Hematopoietic multipotent progenitor cell treated with erythropoietin and hydrocortisone succinate and interleukin-3 and kit ligand, for 15 days (in vitro differentiated cells): ENCODE measurements at regions not wholly inside any gene's neighbourhood (a gene's known extent, or its start where the extent isn't known, plus 50 kb on each side); places are given as distances from the start of the nearest gene placed in this dataset.

ENCODE experiments used
- DNase-seq: peaks from one replicate; pipeline ENCODE4 v3.0.0-alpha.2; 2015; ENCODE audit warnings: low spot score

DNA sequence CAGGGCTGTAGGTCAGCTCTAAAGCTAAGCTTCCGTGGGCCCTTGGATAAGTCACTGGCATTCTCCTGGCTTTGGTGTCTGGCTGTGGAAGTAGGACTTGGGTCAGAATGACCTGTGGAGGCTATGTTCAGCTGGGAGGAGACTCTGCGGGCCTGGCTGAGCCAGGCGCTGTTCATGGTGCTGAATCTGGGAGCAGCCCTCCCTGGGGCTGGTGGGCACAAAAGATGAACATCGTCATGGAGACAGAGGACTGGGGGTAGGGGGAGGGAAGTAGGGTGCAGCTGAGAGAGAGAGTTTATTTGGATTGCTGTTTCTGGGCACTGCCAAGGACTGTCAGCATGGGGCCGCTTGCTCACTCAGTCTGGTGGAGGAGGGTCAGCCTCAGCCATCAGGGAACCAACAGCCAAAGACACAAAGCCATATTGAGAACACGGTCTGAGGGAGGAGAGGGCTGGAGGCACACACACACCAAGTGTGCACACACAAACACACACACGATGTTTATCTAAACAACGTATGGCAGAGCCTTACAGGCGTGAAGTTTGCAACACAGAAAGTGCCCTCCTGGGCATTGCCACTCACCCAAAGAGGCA lies 120.7 kb upstream of the LINGO1 start:
- DNase-seq = no peak

DNA sequence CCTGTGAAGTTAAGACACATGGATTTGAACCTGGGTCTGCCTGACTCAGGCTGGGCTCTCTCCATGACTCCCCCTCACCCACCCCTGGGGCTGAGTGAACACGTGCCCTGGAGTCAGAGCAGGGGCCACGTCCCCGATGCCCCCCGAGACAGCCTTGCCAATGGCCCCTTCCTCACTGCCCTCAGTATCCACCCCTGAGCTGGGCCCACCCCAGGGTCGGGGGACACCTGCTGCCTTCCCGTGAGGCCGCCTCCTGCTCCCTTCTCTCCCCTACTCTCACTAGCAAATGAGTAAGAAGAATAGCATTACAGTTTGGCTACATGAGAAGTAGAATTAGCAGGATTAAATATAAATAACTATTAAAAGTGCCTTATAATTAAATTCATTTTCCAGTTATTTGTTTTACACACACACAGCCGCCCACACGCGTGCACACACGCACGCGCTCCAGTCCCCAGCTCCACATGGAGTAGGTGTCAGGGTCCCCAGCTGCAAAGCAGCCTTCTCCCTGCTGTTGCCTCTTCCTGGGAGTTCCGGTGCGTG lies 117.4 kb upstream of the LINGO1 start:
- no peak for DNase-seq

DNA sequence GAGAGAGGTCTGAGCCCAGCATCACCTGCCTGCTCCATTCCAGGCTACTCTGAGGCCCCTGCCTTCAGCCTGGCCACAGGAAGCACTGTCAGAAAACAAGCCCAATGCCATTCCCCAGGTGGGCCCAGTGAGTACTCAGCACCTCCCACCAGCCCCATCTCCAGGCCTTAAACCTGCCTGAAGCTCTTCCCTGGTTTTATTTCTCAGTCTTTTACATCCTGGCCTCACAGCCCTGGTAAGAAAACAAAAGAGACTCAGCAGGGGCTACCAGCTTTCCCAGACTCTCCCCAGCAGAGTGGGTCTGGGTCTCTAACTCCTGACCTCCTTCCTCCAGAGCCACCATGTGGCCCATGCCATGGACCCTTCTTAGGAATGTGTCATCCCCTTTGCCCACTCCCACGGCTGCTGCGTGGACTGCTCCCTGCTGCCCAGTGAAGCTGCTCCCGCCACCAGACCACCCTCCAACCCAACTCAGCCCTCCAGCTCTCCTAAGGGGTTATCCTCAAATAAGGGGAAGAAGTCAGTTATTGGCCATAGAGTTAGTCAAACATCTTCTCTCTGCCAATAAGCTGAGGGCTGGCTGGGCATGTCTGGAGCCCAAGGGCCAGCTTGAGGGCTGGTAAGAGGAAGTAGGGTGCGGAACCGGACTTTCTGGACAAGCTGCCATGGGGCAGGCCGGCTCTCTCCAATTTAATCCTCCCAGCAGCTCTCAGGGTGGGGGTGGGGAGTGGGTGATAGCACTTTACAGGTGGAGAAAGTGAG lies 116.7 kb upstream of the LINGO1 start:
- no peak for DNase-seq

DNA sequence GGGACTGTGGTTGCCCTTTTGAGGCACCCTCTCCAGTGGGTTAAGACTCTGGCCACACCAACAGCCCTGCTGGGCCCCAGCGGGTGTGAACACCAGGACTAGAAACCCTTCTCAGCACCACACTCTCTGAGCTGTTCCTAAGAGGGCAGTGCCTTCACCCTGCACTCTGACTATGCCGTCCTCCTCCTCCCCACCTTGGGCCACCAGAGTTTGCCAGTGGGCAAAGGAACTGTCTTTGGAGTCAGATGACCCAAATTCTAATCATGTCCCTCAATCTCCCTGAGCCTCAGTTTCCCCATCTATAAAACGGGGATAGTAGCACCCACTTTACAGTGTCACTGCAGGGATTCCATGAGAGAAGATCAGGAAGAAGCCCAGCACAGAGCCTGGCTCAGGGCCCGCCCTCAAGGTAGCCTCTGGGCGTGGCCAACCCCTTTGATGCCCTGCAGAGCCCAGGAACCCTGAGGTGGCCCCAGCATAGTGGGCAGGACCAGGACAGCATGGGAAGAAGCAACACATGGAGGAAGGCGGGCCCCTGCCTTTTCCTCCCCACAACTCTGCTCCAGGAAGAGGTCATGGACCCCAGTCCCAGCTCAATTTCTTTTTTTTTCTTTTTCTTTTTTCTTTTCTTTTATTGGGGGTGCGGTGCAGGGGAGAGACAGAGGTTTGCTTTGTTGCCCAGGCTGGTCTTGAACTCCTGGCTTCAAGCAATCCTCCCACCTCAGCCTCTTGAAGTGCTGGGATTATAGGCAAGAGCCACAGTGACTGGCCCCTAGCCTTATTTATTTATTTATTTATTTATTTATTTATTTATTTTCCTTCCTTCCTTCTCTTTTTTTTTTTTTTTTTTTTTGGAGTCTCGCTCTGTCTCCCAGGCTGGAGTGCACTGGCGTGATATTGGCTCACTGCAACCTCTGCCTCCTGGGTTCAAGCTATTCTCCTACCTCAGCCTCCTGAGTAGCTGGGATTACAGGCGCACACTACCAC lies 115.7 kb upstream of the LINGO1 start:
- DNase-seq = no peak

DNA sequence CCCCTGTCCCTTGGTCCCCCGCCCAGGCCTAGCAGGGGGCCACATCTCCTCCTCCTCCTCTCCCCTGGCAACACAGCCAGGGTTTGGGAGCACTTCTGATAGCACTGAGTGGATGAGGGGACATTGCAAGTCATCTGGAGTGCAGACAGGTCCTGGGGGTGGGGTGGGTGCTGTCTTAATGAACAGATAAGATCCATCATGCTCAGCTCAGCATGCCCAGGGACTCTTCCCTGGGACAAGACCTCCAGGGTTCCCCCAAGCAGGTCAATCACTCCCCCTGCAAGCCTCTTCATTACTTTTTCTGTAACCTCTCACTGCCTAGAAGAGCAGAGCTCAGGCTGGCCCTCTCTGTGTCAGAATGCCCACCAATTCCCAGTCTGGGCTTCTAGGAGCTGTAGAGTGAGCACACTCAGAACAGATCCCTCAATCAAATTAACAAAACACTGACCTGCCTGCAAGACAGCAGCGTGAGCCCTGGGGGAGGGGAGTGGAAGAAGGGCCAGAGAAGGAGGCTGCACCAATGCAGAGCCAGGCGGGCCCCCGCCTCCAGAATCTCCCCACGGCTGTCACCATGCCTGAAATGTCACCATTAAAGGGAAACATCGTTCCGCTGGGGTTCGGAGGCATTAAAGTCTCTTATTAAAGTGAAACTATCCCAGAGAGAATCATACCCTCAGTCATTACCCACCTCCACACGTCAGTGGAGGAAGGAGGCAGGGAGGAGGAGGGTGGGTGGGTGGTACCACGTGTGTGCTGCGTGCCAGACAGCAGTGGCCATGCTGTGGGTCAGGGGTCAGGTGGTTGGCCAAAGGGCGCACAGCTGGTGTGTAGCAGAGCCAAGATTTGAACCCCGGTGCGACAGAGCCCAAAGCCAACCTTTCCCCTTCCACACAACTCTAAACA lies 114.7 kb upstream of the LINGO1 start:
- no peak for DNase-seq

DNA sequence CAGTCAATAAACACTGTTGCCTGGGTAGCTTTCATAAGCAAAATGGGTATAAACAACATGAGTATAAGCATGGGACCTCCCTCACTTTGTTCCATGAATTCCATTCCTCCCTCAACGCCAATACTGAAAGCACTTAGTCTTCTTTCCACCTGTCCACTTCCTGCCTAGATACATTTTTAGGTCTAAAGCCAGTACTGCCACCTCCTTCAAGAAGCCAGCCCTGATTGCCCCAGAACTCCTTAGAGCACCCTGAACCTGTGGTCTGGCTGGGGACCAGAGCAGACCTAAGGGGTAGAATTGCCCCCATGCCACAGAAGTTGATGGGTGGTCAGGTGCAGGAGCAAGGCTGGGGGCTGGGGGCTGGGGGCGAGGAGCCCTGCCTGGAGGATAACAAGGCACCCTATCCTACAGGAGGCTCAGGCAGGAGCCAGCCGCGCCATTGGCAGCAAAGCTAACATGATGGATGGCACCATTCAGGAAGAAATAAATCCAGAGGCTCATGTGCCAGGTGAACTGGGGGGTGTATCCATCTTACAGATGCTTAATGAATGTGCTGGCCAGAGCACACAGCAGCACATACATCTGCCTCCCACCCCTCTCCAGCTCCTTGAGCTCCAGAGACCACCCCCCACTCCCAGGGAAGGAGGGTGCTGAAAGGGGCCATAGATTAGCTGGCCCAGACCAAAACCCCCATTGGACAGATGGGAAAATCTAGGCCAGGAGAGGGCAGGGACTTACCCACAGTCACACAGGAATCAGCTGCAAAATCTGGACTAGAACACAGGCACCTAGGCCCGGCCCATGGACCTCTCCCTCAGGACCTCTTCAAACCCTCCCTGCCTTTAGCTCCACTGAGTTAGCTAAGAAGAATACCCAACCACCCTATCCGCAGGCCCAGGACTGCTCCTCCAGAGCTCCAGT lies 113.8 kb upstream of the LINGO1 start:
- no peak for DNase-seq

DNA sequence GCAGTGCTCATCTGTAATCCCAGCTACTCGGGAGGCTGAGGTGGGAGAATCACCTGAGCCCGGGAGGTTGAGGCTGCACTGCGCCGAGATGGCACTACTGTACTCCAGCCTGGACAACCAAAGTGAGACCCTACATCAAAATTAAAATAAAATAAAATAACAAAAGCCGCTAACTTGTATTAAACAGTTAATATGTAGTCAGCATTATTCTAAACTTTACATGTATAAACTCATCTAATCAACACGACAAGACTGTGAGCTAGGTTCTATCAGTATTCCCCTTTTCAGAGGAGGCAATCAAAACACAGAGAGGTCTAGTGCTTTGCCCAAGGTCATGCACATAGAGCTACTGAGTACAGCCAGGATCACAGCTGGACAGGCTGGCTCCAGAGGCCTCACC lies 111.7 kb upstream of the LINGO1 start:
- no peak for DNase-seq

DNA sequence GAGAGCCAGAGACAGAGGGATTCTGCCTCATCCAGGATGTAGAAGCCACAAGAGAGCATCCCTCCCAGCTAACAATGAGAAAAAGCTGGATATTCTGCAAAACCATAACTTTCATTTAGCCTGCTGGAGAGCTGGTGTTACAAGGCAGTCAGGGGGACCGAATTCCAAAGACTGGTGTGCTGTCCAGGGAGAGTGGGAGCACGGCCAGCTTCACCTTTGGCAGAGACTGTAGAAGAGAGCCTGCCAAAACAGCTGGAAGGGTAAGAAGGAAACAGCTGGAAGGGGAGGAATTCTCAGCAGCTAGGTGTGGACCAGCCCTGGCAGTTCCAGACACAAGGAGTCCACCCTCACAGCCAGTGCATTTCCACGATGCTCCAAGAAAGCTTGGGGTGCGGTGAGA lies 109.9 kb upstream of the LINGO1 start:
- DNase-seq = no peak

DNA sequence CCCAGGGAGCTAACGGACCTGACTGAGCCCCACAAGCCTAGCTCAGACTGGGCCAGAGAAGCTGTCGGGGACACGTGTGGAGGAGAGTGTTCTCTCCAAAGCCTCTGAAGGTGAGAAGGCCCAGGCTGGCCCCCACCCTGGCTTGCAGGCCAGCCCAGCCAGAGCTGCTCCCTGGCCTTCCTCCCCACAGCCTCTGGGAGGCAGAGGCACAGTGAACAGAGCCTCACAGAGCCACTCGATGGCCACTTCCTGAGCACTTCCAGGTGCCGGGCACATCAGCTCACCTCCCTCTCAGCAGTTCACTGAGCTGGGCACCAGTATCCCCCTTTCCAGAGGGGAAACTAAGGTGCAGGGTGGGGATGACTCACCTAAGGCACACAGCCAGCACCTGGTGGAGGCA lies 109.4 kb upstream of the LINGO1 start:
- DNase-seq = no peak

DNA sequence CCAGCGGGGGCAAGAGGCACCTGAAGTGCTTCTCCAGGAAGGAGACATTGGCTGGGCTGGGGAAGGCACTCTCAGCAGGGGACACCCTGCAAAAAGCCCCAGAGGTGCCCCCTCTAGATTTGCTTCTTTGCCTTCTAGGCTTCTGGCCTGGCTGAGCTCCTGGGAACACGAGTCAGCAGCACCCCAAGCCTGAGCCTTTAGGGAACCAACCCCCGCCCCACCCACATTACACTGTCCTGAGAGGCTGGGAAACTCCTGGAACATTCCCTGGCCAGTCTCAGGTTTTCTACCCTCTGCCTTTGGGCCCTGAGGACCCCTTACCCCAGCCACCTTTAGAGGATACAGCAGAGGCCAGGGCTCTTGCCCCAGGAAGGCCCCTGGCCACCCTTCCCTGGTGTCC lies 108.4 kb upstream of the LINGO1 start:
- DNase-seq = no peak

DNA sequence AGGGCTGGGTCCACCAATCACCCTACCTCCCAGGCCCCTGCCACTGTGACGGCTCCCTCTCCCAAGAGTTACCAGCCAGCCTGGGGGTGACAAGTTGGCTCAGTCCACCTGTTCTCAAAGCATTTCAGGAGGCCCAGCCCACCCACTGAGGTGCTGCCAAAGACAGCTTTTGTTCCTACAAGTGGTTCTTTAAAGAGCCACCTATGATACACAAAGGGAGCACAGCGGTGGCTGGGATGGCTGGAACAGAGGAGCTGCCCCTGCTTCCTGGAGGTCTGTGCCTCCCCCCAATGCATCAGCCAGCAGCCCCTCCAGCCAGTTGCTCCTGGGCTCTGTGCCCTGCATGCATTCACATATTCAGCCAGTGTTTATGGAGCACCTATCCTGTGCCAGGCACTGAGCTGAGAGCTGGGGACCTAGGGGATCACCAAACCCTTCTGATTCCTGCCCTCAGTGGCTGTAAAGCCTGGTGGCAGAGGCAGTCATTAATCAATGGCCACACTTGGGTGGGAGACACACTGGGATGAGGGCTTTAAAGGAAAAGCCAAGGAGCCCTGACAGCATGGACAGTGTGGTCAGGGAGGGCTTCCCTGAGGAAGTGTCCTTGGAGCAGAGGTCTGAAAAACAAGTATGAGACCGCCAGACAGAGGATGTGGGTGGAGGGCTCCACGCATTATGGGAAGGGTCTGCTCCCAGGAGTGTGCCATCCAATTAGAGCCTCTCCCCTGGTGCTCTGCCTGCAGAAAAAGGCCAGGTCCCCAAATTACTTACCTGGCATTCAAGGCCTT lies 107.1 kb upstream of the LINGO1 start:
- DNase-seq = no peak

DNA sequence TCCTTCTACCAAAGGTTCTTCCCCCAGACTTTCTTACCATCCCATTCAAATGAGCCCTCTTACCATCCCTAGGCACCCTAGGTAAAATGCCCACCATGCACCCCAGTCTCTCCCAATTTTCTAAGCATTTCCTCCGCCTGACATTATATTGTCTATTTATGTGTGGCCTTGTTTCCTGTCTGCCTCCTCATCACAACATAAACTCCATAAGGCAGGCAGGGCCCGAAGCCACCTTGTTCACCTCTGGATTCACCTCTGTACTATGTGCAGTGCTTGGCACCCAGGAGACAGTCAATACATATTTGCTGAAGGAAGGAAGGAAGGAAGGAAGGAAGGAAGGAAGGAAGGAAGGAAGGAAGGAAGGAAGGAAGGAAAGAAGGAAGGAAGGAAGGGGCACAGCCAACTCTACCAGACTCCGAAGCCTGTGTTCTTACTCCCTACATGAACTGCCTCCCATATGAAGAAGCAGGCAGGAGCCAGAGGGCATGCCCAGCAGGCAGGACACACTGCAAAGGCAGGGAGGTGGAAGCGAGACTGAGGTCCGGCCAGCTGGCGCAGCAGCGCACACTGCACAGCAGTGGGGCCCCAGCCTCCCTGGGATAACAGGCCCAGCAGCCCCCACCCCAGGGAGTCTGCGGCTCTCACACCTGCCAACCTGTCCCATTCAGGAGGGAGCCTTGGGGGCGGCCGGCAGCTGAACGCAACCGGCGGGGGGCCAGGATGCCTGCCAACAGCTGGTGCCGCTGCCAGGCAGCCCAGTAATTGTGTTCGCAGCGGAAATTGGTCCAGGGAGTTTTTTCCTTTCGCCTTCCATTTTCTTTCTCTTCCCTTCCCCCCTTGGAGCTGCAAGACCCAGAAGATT lies 106.0 kb upstream of the LINGO1 start:
- DNase-seq = no peak

DNA sequence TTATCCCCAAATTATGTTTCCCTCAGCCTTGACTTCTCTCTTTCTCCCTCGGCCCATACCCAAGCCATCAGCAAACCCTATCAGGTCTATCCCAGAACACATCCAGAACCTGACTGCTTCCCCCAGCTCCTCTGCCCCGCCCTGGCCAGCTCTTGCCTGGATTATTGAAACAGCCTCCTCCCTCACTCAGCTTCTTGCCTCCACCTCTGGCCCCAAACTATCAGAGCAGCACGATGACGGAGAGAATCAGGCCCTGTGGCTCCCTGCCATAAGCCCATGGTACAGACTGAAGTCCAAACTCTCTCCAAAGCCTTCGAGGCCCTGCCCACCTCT lies 105.3 kb upstream of the LINGO1 start:
- DNase-seq = peak; percentile 24

DNA sequence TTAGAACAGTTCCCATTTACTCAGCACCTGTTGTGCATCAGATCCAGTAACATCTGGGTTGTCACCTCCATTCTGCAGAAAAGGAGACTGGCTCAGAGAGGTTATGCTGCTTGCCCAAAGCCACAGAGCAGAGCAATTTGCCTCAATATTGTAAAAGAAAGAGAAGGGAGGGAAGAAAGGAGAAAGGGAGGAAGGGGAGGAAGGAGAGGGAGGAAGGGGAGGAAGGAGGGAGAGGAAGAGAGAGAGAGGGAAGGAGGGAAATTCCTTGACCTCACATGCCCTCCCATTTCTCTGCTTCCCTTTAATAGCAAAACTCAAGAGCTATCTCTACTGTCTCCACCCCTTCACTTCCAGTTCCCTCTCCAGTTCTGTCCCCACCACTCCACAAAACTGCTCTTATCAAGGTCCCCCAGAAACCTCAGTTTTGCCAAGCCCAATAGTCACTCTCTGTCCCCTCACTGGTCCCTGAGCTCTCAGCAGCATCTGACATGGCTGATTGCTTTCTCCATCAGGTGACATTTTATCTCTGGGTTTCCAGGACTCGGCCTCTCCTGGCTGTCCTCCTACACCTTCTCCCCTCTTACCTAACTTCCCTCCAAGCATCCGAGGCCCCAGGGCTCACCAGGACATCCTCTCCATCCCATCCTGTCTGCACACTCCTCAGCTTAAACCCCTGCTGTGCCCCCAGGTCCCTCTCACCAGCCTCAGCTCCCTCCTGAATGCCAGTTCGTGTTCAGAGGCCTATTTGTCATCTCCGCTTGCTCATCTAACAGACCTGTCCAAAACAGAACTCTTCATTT lies 104.7 kb upstream of the LINGO1 start:
- peak; percentile 59 for DNase-seq

DNA sequence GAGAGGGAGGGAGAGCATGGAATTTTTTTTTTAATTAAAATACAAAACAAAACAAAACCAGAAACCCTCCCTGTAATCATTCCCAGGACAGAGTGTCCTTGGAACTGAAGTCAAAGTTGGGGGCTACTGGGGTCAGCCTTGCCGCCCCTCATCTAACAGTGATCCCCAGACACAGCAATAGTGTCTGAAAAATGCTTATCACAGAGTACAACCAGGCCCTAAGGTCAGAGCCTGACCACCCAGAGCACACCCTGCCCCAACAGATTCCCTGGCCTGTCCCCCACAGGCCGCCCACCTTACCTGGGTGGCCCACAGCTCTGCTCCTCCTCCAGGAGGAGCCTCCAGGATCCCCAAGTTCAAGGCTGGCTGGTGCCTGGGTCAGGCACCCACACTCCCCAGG lies 101.6 kb upstream of the LINGO1 start:
- no peak for DNase-seq

DNA sequence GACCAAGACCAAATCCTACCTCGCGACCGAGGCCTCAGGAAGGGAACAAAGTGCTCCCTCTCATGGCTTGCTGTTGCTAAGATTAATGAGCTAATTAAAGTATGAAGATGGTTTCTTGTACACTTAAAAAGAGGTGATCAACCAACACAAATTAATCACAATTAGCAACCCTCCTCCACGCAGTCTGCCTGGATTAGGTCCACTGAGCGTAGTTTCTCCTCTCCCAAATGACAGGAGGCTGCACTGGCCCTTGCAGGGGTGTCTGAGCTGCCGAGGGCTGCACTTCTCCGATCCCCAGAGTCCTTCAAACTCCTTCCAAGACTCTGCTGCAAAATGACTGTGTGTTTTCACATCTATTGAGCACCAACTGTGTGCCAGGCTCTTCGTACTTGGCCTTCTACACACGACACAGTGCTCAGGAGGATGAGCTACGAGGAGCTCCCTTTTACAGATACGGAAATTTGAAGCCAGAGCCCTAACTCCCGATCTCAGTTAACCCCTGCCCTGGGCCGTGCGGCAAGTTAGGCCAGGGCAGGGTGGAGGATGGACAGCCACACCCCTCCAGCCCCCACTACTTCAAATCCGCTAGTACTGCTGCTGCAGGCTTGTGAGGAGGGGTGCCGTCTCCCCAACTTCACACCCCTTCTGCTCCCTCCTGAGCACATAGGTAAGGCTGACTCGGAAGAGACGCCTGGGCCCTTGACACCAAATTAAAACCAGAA lies 101.0 kb upstream of the LINGO1 start:
- DNase-seq = no peak
